22Rv1 (cell line): ENCODE measurements at regions not wholly inside any gene's neighbourhood (a gene's known extent, or its start where the extent isn't known, plus 50 kb on each side); places are given as distances from the start of the nearest gene placed in this dataset.

ENCODE experiments used
- H3K27ac ChIP-seq: fragments of 450-650 bp; 2 replicates; pipeline ENCODE4 v1.5.1; 2017
- ZFX ChIP-seq: fragments of 450-650 bp; IDR thresholded peaks from 2 replicates; pipeline ENCODE4 v1.6.1; 2017; ENCODE audit warnings: antibody characterized with exemption, borderline replicate concordance
- TF ChIP-seq, protein P1 (sequence below): fragments of 450-650 bp; IDR thresholded peaks from 2 replicates; pipeline ENCODE4 v1.5.1; 2017; ENCODE audit warnings: mild to moderate bottlenecking

DNA sequence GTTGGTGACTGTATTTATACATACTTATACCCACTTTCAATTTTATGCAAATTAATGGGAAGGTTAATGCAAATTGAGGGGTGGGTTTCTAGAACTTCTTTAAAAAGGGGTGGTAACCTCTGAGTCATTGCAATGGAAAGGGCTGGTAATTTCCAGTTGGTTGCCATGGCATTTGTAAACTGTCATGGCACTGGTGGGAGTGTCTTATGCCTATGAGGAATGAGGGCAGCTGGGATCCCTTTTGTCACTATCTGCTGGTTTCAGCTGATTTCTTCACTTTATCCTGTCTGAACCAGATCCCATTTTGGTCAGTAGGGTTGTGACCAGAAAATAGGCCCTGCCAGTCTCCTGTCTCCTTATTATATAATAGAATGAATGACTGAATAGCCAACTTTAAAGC, 1006.7 kb upstream of the GOT2 start:
- TF ChIP-seq, protein P1, sequence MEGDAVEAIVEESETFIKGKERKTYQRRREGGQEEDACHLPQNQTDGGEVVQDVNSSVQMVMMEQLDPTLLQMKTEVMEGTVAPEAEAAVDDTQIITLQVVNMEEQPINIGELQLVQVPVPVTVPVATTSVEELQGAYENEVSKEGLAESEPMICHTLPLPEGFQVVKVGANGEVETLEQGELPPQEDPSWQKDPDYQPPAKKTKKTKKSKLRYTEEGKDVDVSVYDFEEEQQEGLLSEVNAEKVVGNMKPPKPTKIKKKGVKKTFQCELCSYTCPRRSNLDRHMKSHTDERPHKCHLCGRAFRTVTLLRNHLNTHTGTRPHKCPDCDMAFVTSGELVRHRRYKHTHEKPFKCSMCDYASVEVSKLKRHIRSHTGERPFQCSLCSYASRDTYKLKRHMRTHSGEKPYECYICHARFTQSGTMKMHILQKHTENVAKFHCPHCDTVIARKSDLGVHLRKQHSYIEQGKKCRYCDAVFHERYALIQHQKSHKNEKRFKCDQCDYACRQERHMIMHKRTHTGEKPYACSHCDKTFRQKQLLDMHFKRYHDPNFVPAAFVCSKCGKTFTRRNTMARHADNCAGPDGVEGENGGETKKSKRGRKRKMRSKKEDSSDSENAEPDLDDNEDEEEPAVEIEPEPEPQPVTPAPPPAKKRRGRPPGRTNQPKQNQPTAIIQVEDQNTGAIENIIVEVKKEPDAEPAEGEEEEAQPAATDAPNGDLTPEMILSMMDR = no peak
- no peak for TF ChIP-seq ZFX

DNA sequence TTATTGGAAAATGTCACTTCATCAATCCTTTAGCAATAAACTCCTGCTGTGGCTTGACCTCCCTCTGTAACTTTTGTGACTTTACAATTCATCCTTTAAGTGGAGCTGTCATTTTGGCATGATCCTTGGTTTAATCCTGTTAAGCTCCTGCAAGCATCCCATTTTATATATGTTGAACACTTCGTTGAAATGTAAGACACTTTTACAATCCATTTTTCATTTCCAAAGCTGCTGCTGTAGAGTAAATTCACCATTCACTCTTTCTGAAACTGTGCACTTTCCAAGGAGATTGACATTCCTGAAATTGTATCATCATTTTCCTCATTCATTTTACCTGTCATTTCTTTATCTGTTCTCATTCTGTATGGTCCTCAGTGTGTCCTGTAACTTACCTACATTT, 1003.2 kb upstream of the GOT2 start:
- H3K27ac ChIP-seq = no peak overlapping the region
- TF ChIP-seq ZFX = no peak
- TF ChIP-seq, protein P1 = no peak

More for the DNA sequence above, 1006.7 kb upstream of the GOT2 start:
- no peak overlapping the region for H3K27ac ChIP-seq

DNA sequence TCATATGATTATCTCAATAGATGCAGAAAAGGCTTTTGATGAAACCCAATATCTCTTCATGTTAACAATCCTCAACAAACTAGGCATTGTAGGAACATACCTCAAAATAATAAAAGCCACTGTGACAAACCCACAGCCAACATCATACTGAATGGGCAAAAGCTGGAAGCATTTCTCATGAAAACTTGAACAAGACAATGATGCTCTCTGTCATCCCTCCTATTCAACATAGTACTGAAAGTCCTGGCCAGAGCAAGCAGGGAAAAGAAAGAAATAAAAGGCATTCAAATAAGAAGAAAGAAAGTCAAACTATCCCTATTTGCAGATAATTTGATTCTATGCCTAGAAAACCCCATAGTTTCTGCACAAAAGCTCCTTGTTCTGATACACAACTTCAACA, 999.2 kb upstream of the GOT2 start:
- TF ChIP-seq, protein P1 = no peak
- no peak for TF ChIP-seq ZFX
- H3K27ac ChIP-seq = no peak overlapping the region

DNA sequence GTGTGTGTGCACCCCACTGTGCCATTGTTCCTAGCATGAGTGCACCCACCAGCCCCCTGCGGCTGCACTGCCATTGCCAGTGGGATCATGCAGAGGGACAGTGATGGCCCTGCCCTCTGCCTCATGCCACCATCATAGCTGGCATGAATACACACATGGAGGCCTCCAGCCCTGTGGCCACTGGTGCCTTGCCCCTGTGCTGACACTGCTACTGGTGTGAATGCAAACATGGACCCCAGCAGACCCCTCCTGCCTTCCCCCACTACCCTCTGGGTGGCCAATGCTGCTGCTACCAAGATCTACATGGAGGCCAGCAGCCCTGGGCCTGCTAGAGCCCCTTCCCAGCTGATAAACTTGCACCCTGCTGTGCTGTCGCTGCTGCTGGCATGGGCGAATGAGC, 995.5 kb upstream of the GOT2 start:
- H3K27ac ChIP-seq = no peak overlapping the region
- no peak for TF ChIP-seq ZFX
- TF ChIP-seq, protein P1 = no peak

DNA sequence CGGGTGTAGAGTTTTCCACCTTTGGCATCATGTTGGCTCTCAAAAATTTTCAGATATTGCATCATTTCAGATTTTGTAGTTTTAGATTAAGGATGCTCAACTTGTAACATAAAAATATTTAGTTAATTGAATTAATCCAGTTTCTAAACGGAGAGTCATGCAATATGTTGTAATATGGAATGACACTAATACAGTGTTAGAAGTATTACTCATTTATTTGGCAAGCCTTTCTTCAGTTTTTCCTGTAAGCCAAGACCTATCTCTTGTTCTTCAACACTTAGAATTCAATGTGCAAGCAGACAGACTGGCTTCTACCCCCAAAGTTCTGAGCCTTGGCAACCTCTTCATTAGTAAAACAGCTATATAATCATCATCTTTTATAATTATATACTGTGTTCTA, 985.0 kb upstream of the GOT2 start:
- TF ChIP-seq, protein P1 = no peak
- TF ChIP-seq ZFX = no peak
- H3K27ac ChIP-seq = no peak overlapping the region

DNA sequence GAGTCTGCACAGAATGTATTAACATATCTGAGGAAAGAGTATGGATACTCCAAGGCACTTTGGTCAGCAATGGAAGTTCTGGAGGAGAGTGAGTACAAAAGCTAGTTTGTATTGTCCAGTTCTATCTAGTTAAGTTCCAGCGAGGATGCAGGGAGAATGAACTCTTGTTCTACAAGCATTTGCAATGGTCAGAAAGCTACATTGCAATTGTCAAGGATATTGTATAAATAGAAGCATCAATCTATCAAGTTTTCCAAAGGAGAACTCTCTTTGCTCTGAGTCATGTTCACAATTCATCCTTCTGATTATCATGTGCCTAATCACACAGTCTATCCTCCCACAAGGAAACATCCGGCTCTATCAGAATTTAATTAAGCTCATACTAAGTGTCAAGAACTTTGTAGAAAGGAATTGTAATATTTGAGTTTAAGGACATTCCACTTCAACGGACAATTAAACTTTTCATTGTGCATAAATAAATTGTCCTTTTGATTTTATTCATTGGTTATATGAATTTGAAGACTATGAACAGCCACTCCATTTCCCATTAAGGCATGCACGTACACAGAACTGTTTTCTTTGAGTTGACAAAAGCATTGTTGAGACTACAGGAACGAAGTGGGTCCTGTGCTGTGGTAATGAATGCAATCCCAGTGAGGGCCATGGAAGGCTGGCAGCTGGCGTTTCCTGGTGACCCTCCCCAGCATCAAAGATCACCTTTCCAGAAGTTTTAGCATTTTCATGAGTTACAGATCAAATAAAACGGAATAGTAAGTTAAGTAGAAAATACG, 973.5 kb upstream of the GOT2 start:
- TF ChIP-seq, protein P1 = no peak
- TF ChIP-seq ZFX = no peak
- H3K27ac ChIP-seq = no peak overlapping the region

DNA sequence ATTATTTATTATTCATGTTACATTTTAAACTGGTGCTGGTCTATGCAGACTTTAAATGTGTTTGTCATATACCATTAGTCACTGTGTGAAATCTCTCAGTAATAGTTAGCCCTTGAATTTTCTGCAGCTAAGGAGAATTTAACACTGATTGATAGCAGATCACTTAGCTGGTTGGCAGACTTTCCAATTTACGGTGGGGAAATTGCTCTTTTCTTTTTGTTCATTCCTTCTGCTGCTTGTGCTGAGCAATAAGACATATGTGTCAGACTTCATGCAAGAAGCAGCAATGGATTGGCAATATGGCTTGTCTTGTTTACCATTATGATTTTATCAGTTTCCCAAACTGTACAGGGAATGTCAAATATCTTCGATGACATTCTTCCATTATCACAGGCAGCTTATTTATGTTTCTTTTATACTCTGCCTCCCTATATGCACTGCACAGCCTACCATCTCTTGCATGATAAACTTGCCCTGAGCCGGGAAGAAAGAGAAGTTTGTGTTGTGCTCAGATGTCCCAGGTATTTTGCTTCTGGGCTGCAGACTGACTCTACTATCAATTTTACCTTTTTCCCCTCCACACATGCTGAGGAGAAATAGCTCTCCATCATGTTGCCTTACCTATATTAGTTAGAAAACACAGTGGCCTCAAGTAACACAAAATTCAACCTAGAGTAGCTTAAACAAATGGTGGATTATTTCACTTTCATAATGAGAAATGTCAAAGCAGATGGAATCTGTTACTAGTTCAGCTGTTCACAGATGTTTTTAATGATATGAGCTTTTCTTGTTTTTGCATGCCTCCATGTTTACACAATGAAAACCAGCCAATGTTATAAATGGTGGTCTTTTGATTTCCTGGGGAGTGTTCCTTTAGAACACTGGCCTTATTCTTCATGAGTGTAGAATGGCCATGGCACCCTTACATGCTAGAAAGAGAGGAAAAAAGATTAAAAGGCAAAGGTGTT, 968.1 kb upstream of the GOT2 start:
- TF ChIP-seq, protein P1 = no peak
- no peak for TF ChIP-seq ZFX
- no peak overlapping the region for H3K27ac ChIP-seq
